ENCODE measurements at regions not wholly inside any gene's neighbourhood (a gene's known extent, or its start where the extent isn't known, plus 50 kb on each side); places are given as distances from the start of the nearest gene placed in this dataset.
A peak's percentile ranks its signal among the peaks of the same experiment; 100 is the strongest.

GRCh38 chr13:53214433-53214832, 185.8 kb downstream of the OLFM4 start:
- Histone ChIP-seq H3K9me3 (ENCODE audit: low read depth) (no peaks in the 10 kb centered on the region), H3K27ac (no peak overlapping the region), H3K4me3 (no peak overlapping the region), H3K36me3 (no peaks in the 10 kb centered on the region), H3K27me3 (no peaks in the 10 kb centered on the region), H3K4me1 (ENCODE audit: low read depth) (no peaks in the 10 kb centered on the region)
- peak in 1 of 2 donors; percentile 11 for DNase-seq (ENCODE audit: low read depth in 1 of 2, low spot score in 1 of 2)
- no peak for TF ChIP-seq CTCF (IDR thresholded peaks at IDR 0.05; ENCODE audit: low read depth, low read length)

- no peak overlapping the region for H3K4me3 ChIP-seq
- H3K27ac ChIP-seq = no peak overlapping the region
- H3K9me3 ChIP-seq (ENCODE audit: low read depth) = no peaks in the 10 kb centered on the region
- H3K4me1 ChIP-seq (ENCODE audit: low read depth) = no peaks in the 10 kb centered on the region
- DNase-seq (ENCODE audit: low read depth in 1 of 2, low spot score in 1 of 2) = no peak
- H3K36me3 ChIP-seq = no peaks in the 10 kb centered on the region
- H3K27me3 ChIP-seq = no peaks in the 10 kb centered on the region
- TF ChIP-seq CTCF (IDR thresholded peaks at IDR 0.05; ENCODE audit: low read depth, low read length) = no peak
Measured at GRCh38 chr13:53215563-53215962, 186.9 kb downstream of the OLFM4 start.

- no peaks in the 10 kb centered on the region for H3K36me3 ChIP-seq
- H3K4me1 ChIP-seq (ENCODE audit: low read depth) = no peaks in the 10 kb centered on the region
- no peaks in the 10 kb centered on the region for H3K9me3 ChIP-seq (ENCODE audit: low read depth)
- no peak for DNase-seq (ENCODE audit: low read depth in 1 of 2, low spot score in 1 of 2)
- no peak overlapping the region for H3K4me3 ChIP-seq
- no peaks in the 10 kb centered on the region for H3K27me3 ChIP-seq
- H3K27ac ChIP-seq = no peak overlapping the region
- TF ChIP-seq CTCF (IDR thresholded peaks at IDR 0.05; ENCODE audit: low read depth, low read length) = no peak
Measured at GRCh38 chr13:53216773-53217172, 188.2 kb downstream of the OLFM4 start.

- no peak for TF ChIP-seq CTCF (IDR thresholded peaks at IDR 0.05; ENCODE audit: low read depth, low read length)
Measured at GRCh38 chr13:53217194-53217593, 188.6 kb downstream of the OLFM4 start.

GRCh38 chr13:53220038-53220437, 191.4 kb downstream of the OLFM4 start:
- Histone ChIP-seq H3K27me3 (no peaks in the 10 kb centered on the region), H3K4me1 (ENCODE audit: low read depth) (no peaks in the 10 kb centered on the region), H3K4me3 (no peak overlapping the region), H3K9me3 (ENCODE audit: low read depth) (no peaks in the 10 kb centered on the region), H3K36me3 (no peaks in the 10 kb centered on the region), H3K27ac (no peak overlapping the region)
- no peak for DNase-seq (ENCODE audit: low read depth in 1 of 2, low spot score in 1 of 2)
- TF ChIP-seq CTCF (IDR thresholded peaks at IDR 0.05; ENCODE audit: low read depth, low read length) = no peak

More at GRCh38 chr13:53217194-53217593, 188.6 kb downstream of the OLFM4 start:
- no peak for DNase-seq (ENCODE audit: low read depth in 1 of 2, low spot score in 1 of 2)
- no peaks in the 10 kb centered on the region for H3K27me3 ChIP-seq
- no peaks in the 10 kb centered on the region for H3K9me3 ChIP-seq (ENCODE audit: low read depth)
- H3K4me1 ChIP-seq (ENCODE audit: low read depth) = no peaks in the 10 kb centered on the region
- H3K27ac ChIP-seq = no peak overlapping the region
- no peak overlapping the region for H3K4me3 ChIP-seq
- no peaks in the 10 kb centered on the region for H3K36me3 ChIP-seq

- no peak for TF ChIP-seq CTCF (IDR thresholded peaks at IDR 0.05; ENCODE audit: low read depth, low read length)
- no peaks in the 10 kb centered on the region for H3K4me1 ChIP-seq (ENCODE audit: low read depth)
- no peak overlapping the region for H3K4me3 ChIP-seq
- H3K9me3 ChIP-seq (ENCODE audit: low read depth) = no peaks in the 10 kb centered on the region
- H3K36me3 ChIP-seq = no peaks in the 10 kb centered on the region
- H3K27me3 ChIP-seq = no peaks in the 10 kb centered on the region
- H3K27ac ChIP-seq = no peak overlapping the region
- DNase-seq (ENCODE audit: low read depth in 1 of 2, low spot score in 1 of 2) = no peak
Measured at GRCh38 chr13:53237696-53238095, 209.1 kb downstream of the OLFM4 start.
